Spleen (tissue), 7 donors: ENCODE measurements at regions not wholly inside any gene's neighbourhood (a gene's known extent, or its start where the extent isn't known, plus 50 kb on each side); places are given as distances from the start of the nearest gene placed in this dataset.

ENCODE experiments used
- POLR2A ChIP-seq, 3 donors: fragments of 450-650 bp; IDR thresholded peaks; one replicate each; pipeline ENCODE4 v1.5.1; 2017; ENCODE audit warnings: antibody characterized with exemption in 3 of 3, mild to moderate bottlenecking in 1 of 3
- POLR2AphosphoS5 ChIP-seq, 3 donors: sonication (generic); formaldehyde crosslinking; IDR thresholded peaks; one replicate each; pipeline ENCODE4 v1.5.1; 2017; ENCODE audit warnings: antibody characterized with exemption in 3 of 3
- TF ChIP-seq, protein P1 (sequence below), 11 experiments: fragments of 200-600 bp in 7 of 11; fragments of 450-650 bp in 4 of 11; sonication (generic) in 4 of 11; IDR thresholded peaks in 8 of 11; conservative IDR thresholded peaks in 3 of 11; 1 replicate in 7 of 11; 2 replicates in 4 of 11; pipeline versions ENCODE4 v1.4.0 to v1.8.0; 2016 to 2021; ENCODE audit warnings: antibody characterized with exemption in 11 of 11, inconsistent platforms in 4 of 11, mild to moderate bottlenecking in 1 of 11
- donor health status: DM: no; HTN: no; CAD: no; lungs with moderate emphysema.
- donor health status: DM: no; HTN: no; CAD: no.
- donor health status: DM: no; HTN: no; CAD: no.

DNA sequence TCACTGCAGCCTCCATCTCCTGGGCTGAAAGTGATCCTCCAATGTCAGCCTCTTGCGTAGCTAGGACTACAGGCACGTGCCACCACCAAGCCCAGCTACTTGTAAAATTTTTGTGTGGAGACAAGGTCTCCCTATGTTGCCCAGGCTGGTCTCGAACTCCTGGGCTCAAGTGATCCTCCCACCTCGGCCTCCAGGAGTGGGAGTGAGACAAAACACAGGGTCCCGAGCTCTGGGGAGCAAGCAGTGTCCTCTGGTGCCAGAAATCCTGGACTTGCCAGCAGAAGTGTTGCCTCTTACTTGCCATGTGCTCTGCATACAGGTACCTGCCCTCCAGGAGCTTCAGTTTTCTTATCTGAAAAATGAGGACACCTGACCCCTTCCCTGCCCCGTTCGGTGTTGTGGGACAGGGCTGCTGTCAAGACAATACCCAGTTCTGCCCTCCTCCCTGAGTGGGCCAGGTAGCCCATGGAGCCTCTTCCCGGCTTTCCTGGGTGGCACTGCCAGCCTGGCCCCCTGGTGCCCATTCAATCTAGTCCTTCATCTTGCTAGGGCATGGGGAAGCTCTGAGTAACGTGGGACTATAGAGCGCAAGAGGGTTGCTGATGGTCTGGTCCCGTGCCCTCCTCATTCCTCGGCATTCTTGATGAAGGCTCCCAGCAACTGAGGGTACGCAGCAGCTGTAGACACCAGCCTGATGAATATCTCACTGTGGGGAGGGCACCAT lies 164.6 kb downstream of the GOLGA6L4 start:
- TF ChIP-seq POLR2A (IDR thresholded peaks at IDR 0.05) (no peak), POLR2AphosphoS5 (IDR thresholded peaks at IDR 0.05) (no peak)
- TF ChIP-seq, protein P1, sequence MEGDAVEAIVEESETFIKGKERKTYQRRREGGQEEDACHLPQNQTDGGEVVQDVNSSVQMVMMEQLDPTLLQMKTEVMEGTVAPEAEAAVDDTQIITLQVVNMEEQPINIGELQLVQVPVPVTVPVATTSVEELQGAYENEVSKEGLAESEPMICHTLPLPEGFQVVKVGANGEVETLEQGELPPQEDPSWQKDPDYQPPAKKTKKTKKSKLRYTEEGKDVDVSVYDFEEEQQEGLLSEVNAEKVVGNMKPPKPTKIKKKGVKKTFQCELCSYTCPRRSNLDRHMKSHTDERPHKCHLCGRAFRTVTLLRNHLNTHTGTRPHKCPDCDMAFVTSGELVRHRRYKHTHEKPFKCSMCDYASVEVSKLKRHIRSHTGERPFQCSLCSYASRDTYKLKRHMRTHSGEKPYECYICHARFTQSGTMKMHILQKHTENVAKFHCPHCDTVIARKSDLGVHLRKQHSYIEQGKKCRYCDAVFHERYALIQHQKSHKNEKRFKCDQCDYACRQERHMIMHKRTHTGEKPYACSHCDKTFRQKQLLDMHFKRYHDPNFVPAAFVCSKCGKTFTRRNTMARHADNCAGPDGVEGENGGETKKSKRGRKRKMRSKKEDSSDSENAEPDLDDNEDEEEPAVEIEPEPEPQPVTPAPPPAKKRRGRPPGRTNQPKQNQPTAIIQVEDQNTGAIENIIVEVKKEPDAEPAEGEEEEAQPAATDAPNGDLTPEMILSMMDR (IDR thresholded peaks at IDR 0.05 in 8 of 11, conservative IDR thresholded peaks at IDR 0.05 in 3 of 11): no peak
